NCI-H226 (cell line): ENCODE measurements at regions not wholly inside any gene's neighbourhood (a gene's known extent, or its start where the extent isn't known, plus 50 kb on each side); places are given as distances from the start of the nearest gene placed in this dataset.
A peak's percentile ranks its signal among the peaks of the same experiment; 100 is the strongest.
"Not testable (repeated sequence)": the region's sequence is repeated elsewhere in the genome, so short reads cannot be mapped to it uniquely, and the experiment has no call there.

Experiments used
- DNase-seq: peaks from one replicate; pipeline ENCODE4 v3.0.0-alpha.2; 2015

- peak; percentile 80 for DNase-seq
These were observed 133.3 kb downstream of the TBC1D2B start for GRCh38 chr15:77944002-77944867.

- DNase-seq, result no peak
These were observed 134.8 kb downstream of the TBC1D2B start for GRCh38 chr15:77942611-77943211.

DNA sequence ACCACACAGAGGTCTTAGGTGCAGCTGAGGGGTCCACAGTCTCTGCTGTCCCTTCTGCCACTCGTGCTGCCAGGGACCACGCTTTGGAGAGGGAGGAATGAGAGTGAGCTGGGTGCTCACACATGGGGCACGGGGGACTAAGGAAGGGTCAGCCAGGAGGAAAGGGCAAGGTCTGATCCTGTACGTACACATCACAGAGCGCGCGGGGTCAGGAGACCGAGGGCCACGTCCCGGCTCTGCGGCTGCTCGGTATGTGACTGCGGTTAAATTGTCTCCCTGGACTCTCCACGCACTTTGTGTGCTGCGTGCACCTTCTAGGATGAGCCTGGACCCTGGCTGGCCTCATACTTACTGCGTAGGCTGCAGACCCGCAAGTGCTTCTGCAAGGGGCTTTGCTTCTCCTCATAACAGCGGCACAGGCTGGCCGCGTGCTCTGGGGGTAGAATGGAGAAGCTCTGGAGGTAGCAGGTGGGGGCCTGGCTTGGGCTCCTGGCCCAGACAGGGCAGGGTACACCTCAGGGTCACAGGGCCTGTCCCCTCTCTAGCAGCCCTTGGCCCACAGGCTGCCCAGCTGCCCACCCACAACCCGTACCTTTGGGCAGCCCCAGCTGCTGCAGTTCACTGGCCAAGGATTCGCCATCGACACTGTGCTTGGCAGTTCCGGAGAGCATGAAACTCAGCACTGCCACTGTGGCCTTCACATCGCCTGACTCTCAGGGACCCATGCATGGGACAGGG lies 136.3 kb downstream of the TBC1D2B start:
- not testable (repeated sequence) for DNase-seq

DNA sequence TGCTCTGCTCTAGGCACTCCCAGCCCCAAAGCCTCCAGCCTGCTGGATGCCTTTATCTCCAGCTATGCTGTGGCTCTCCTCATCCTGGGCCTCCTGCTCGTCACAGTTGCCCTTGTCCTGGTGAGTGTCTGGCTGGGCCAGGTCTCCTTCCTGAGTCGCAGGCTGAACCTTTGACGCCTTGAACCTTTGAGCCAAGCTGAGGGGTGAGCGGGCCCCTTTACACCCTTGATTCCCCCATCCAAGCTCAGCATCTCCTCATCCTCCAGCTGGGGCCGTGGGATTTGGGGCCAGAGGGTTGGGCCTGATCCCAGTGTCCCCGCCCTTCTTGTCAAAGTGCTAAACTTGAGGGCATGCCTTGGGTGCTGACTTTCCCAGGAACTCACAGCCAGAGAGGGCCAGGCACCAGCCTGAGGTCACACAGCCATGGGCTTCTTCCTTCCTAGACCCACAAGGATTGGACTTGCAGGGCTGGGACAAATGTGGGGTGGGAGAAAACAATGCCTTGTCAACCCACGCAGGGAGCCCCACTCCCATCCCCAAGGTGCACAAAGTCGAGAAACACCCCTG lies 137.0 kb downstream of the TBC1D2B start:
- DNase-seq, result no peak

- DNase-seq, result no peak
These were observed 137.7 kb downstream of the TBC1D2B start for GRCh38 chr15:77939851-77940250.

GRCh38 chr15:77939026-77939425 lies 138.5 kb downstream of the TBC1D2B start:
- not testable (repeated sequence) for DNase-seq

DNA sequence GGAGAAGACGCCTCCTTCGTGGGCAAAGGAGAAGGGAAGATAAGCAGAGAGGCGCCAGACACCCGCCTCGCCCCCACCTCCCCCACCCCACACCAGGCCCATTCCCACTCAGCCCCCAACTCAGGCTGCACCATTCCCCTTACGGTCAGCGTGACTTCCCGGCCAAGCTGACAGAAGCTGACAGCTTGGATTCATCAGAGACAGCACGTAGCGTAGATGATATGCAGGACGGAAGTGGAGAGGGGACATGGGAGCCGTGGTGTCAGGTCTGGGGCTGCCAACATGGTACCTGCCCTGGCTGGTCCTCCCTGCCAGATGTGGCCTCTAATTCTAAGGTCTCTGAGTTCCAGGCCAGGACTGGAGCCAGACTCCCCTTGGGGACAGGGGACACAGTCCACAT lies 139.0 kb downstream of the TBC1D2B start:
- not testable (repeated sequence) for DNase-seq

- DNase-seq, result not testable (repeated sequence)
These were observed 140.9 kb downstream of the TBC1D2B start for GRCh38 chr15:77936567-77936966.

DNA sequence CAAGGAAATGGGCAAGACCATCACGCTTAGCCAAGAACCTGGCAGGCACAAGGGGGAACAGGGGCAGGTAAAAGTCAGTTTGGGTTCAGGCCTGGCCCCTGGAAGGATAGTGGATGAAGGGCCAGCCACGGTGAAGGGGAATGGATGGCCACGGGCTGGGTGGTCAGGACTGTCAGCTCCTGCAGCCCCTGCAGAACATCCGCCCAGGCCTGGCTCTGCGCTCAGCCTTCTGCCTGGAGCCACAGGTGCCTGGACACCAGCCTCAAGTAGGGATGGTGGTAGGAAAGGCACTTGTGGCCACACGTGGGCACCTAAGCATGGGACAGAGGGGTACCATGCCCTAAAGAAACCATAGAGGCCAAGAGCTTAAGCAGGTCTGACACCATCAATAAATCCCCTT lies 143.0 kb downstream of the TBC1D2B start:
- DNase-seq, result not testable (repeated sequence)

GRCh38 chr15:77930907-77931306 lies 146.6 kb downstream of the TBC1D2B start:
- DNase-seq, result not testable (repeated sequence)

- not testable (repeated sequence) for DNase-seq
These were observed 147.0 kb downstream of the TBC1D2B start for GRCh38 chr15:77930490-77930889.

- peak; percentile 25 for DNase-seq
These were observed 150.7 kb downstream of the TBC1D2B start for GRCh38 chr15:77926789-77927188.

GRCh38 chr15:77926296-77926695 lies 151.2 kb downstream of the TBC1D2B start:
- DNase-seq, result not testable (repeated sequence)

DNA sequence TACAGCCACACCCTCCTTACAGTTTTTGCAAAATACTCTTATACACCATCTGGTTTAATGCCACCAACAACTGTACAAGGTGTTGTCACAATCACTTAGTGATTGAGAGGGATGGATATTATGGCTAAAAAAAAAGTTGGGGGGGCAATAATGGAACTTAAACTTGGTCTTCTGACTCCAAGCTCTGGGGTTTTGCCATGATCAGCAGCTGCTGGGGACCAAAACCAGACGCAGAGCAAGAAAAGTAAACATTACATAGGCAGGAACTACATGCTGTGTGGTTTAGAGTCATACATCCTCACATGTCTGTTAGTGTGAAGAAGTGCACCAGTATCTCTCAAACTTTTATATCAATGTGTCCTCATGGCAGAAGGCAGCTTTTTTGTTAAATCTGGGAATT lies 152.4 kb downstream of the TBC1D2B start:
- not testable (repeated sequence) for DNase-seq

DNA sequence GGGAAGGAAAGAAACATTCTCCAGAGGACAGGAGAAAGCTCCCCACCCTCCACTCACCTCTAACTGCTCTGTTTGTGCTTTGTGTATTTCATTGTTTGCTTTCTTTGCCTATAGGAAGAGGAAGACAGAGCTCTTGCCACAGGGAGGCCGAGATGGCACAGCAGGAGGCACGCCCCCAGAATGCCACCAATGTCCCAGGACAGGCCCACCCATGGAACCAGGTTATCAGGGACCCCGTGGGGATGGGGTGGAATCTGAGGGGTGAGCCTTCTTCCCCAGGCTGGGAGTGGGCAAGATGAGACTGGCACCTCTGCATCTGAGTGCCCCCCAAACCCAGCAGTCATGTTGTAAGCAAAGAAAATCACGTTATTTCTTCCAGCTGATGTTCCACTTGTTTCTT lies 155.8 kb downstream of the TBC1D2B start:
- no peak for DNase-seq

GRCh38 chr15:77916966-77917635 lies 160.4 kb downstream of the TBC1D2B start:
- DNase-seq, result not testable (repeated sequence)

GRCh38 chr15:77915961-77916330 lies 161.6 kb downstream of the TBC1D2B start:
- not testable (repeated sequence) for DNase-seq

DNA sequence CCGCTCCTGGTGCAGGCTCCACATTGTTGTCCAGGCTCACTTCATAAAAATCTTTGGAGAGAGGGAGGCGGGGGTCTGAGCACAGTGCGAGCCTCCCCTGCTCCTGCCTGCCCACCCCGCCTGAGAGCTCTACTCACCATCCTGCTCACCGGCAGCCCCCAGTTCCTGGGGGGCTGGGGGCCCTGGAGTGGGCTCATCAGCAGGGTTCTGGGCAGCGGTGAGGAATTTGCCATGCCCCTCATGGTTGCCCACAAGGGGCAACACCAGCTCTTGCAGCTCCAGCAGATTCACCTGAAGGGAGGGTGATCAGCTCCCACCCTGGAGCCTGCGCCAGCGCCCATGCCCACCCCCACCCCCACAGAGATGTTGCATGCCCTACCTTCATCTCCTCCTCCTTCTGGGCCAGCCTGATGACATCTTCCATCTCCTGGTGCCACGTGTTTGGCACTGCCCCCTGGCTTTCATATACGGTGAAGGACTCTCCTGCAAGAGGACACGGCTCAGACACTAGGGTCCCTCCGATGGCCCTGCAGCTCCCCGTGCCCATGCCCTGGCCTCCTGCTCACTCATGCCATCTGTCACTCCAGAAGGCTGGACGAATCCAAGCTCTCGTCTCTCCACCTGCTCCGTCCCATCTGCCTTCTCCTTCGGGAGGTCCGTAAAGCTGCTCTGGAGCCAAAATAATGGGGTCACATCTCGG lies 162.1 kb downstream of the TBC1D2B start:
- no peak for DNase-seq

- not testable (repeated sequence) for DNase-seq
These were observed 163.0 kb downstream of the TBC1D2B start for GRCh38 chr15:77914531-77914930.

- DNase-seq, result not testable (repeated sequence)
These were observed 167.2 kb downstream of the TBC1D2B start for GRCh38 chr15:77910030-77910911.
